ENCODE measurements at regions not wholly inside any gene's neighbourhood (a gene's known extent, or its start where the extent isn't known, plus 50 kb on each side); places are given as distances from the start of the nearest gene placed in this dataset.

DNA sequence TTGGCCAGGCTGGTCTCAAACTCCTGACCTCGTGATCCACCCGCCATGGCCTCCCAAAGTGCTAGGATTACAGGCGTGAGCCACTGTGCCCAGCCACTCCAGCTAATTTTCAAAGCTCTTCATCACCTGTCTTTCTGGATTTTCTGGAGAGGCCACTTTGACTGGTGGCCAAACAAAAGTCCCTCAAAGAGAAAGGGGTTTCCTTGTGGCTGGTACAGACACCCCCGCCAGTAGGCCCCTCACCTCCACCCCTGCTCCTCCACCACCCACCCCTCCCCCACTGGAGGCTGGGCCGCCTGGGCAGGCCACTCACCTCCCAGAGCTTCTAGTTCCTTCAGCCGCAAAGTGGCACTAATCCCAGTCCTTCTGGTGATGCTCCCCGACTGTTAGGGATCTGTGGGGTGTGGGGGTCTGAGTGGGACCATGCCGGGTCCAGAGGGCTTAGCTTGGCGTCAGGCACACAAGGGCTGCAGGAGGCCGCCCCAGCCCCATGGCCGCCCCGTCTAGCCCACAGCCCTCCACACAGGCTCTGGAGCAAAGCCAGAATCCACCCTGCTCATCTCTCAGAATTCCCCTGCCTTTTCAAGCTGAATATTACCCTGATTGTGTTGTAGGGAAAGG, 182.0 kb upstream of the IER5L start:
- DNase-seq (ENCODE audit: low read depth in 2 of 2), result no peak

DNA sequence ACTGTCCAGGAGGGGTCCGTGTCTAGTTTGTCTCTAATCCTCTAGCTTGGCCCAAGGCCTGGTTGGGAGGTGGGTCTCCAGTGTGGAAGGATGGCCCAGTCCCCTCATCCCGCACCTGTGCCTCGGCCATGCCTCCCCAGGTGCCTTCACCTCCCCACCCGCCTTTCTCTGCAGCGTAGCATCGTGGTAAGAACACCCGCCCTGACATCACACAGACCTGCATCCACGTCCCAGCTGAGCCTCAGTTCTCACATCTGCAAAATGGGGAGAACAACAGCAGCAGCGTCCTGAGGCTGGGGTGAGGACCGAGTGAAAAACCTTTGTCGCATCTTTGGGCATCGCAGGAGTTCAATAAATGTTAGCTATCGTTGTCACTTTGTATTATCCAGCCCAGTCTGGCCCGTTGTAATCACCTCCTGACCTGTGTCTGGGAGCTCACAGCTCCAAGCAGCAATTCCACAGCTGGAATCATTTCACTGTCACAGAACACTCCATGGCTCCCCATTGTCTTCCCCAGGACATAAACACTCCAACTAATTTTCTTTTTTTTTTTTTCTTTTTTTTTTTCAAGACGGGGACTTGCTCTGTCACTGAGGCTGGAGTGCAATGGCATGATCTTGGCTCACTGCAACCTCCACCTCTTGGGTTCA, 181.2 kb upstream of the IER5L start:
- DNase-seq (ENCODE audit: low read depth in 2 of 2), result no peak

DNA sequence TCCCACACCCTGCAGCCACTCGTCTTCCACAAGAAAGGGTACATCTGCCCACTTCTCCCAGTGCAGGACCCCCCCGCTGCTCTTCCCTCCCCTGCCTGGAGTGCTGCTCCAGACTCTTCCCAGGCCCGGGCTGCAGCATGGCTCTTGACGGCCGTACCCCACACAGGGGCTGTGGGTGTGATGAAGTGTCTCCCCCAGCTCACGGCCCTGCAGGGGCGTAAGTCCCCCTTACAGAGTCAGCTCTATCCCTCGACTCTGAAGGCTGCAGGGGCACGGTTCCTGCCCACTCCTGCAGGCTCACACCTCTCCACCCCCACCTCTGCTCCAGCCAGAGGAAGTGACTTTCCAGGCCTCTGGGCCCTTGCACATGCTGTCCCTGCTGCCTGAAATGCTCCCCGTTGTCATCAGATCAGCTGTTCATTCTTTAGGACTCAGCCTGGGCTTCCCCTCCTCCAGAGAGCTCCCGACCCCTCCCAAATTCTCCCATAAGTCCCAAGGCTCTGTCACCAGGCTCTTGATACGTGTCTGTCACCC, 180.6 kb upstream of the IER5L start:
- no peak for DNase-seq (ENCODE audit: low read depth in 2 of 2)

DNA sequence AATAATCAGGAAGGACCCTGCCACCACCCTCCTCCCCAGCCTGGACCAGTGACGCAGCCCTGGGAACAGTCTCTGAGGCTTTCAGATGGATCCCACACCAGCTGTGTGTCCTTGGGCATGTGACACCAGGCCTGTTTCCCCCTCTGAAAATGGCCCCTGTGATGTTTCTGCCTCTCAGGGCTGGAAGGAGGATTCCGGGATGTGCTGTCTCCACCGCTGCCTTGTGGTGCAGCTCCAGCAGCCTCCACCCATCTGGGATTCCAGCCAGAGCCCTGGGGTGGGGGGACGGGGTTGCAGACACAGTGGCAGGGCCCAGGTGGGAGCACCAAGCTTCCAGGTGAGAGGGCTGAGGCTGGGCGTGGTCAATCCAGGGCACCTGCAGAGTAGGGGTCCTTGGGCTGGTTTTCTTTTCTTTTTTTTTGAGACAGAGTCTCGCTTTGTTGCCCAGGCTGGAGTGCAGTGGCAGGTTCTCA, 179.7 kb upstream of the IER5L start:
- no peak for DNase-seq (ENCODE audit: low read depth in 2 of 2)

DNA sequence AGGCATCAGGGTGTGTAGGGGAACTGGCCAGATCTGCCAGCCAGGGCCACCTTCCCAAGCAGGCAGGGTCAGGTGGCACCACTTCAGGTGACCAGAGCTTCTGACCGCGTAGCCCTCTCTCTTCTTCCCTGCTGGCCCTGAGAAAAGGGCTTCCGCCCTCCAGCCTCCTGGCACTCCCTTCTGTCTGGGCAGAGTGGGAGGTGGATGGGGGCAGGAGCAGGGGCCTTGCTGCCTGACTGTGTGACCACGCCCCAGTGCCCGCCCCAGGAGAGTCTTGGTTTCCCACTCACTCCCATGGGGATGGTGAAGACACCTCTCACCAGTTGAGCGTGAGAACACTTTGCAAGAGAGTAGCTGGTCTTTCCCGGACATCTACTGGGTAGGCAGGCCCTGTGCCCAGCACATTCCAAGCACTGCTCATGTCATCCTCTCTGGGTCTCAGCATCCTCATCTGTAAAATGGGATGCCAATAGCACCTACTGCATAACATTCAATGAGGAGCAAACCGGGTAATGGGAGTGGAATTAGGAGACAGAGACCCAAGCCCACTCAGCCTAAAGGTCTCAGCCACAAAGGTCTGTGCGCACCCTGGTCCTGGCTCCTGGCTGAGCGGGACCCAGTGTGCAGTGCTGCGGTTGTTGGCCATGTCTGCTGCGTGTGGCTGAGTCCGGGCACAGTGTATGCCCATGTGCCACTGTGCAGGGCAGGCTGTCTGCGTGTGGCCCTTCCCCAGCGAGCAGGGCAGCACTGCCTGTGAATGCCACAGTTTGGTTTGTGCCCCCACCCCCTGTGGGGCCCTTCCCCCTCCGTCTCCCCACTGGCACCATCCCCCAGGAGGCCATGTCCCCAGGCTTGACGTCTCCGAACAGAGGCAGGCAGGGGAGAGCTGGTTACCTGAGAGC, 179.1 kb upstream of the IER5L start:
- no peak for DNase-seq (ENCODE audit: low read depth in 2 of 2)

DNA sequence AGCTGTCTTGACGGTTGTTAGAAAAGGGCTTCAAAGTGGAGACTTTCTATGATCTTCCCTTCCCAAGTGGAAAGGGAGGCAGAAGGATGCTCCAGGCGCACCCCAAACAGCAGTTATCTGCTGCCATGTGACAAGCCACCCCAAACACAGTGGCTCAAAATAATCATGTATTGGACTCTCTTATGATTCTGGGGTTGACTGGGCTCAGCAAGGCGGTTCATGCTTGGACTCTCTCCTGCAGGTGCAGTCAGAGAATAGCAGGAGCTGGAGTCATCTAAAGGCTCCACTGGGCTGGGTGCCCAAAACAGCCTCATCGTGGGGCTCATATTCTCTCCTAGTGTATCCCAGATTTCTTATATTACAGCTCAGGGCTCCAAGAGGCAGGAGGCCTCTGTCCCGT, 177.6 kb upstream of the IER5L start:
- no peak for DNase-seq (ENCODE audit: low read depth in 2 of 2)

DNA sequence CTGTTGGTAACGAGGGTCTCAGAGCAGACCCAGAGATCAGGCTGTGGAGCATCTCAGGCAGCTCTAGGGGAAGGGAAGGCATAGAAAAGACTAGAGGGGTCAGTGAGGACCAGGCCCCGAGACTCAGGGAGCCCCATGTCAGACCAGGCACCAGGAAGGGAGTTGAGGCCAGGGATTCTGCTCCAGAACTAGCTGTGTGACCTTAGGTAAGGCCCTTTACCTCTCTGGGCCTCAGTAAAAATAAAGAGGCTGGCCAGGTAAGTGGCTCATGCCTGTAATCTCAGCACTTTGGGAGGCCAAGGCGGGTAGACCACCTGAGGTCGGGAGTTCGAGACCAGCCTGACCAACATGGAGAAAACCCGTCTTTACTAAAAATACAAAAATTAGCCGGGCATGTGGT, 176.4 kb upstream of the IER5L start:
- DNase-seq (ENCODE audit: low read depth in 2 of 2), result no peak

DNA sequence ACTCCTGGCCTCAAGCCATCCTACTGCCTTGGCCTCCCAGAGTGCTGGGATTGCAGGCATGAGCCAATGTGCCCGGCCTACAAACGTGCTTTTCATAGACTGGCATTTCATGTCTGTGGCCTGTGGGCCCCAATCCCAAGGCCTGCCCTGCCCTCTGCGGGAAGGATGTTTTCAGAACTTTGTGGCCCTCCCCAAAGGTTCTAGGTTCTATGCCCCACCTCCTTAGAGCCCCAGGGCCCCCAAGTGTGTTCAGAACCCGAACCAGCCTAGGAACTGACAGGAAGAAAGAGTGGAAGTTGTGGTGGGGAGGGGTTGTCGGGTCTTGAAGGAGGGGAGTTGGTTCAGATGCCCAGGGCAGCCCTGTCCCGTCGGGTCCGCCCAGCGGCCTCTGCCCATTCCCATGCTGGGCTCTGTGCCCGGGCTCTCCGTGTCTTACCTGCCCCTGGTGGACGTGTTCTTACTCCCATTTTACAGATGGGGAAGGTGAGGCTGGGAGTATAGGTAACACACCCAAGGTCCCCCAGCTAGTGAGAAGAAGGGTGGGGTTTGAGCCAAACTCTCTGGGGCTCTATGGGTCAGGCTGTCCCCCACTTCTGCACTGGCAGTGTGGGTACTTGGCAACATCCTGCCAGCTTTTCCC, 175.8 kb upstream of the IER5L start:
- DNase-seq (ENCODE audit: low read depth in 2 of 2), result no peak

DNA sequence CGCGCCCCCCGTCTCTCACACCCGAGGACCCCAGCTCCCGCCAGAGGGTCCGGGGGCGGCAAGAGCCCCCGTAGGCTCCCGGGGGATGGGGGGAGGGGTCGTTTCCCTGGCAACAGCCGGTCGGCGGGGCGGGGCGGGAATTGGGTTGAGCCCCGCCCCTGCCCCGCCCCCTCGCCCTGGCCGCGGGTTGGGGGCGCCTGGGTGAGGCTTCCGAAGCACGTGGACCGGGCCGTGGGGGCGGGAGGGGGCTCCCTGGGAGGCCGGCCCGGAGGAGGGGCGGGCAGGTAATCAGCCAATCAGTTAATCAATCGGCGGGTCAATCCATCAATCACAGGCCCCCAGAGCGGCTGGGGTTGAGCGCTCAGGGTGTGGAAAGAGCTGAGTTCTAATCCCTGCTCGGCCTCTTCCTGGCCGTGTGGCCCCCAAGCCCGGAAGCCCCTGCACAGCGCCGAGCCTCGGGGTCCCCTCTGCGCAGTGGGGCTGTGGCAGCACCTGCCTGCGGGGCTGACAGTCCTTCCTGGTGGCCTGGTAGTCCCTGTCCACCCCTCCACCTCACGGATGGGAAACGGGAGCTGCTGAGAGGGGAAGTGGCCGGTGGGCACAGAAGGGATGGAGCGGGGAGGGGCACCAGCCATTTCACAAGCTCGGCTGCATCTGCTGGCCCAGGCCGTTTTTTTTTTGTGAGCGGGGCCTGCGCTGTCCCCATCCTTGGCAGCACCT, 174.2 kb upstream of the IER5L start:
- no peak for DNase-seq (ENCODE audit: low read depth in 2 of 2)

DNA sequence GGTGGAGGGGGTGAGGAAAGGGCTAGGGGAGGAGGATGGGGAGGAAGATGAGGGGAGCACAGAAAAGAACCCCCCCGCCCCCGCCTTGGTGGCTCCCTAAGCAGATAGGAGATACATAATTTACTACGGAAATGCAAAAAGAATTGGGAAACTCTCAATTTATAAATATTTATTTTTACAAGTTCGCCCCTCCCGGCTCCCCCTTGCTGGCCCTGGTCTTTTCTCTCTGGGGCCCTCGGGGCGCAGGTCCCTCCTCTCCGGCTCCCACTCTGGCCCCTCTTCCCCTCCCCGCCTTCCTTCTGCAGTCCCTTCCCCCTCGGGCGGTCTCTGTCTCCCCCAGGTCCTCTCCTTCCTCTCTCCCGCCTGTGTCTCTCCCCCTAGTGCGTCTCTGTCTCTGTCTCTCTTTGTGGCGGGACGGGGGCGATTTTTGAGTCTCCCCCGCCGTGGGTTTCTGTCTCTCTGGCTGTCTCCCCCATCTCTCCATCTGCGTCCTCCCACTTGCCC, 173.6 kb upstream of the IER5L start:
- no peak for DNase-seq (ENCODE audit: low read depth in 2 of 2)

DNA sequence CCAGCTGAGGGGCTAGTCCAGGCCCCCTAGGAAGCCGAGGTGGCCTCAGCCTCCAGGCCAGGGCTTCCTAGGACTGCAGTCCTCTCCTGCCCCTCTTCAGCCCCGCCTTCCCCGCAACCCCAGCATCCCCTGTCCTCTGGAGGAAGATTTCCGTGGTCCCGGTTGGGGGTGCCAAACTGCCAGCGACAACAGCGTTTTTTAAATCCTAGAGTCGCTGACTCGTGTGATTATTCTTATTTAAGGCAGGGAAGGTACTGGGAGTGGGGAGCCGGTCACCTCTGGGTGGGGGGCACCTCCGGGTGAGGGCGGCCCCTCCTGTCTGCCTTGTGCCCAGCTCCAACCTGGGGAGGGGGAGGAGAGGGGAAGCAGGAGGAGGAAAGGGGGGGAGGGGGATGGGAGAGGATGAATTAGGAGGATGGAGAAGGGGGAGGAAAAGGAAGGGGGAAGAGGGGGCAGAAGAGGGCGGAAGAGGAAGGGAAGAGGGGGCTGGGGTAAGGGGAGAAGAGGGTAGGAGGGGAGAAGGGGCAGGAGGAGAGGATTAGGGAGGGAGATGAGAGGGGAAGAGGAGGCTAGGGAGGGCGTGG, 173.1 kb upstream of the IER5L start:
- no peak for DNase-seq (ENCODE audit: low read depth in 2 of 2)

DNA sequence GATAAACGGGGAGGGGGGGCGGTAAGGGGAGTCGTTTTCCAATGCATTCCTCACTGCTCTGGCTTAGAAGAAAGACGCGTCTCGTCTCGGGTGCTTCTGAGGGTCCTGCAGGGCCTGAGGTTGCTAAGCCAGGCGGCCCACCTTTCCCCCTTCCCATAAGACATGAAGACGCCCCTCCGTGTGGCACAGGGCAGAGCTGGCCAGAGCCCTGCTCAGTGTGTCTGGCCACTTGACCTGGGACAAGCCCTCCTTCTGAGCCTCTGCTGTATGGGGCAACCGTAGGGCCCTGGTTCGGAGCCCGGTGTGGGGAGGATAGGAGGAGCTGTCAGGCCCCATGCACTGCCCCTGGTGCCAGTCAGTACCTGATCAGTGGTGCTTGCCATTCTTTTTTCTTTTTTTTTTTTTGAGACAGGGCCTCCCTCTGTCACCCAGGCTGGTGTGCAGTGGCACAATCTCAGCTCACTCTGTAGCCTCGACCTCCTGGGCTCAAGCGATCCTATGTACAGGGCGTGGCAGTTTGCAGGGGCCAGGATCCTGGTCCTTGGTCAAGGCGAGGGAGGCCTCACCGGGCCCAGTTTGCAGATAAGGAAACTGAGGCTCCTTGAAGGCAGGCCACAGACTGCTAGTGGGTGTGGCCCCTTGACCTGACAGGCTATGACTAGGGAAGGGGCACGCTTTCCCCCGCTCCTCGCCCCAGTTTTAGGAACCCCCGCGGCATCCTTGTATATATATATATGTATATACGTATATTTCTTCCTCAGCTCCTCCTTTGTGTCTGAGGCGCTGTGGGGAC, 172.3 kb upstream of the IER5L start:
- no peak for DNase-seq (ENCODE audit: low read depth in 2 of 2)

DNA sequence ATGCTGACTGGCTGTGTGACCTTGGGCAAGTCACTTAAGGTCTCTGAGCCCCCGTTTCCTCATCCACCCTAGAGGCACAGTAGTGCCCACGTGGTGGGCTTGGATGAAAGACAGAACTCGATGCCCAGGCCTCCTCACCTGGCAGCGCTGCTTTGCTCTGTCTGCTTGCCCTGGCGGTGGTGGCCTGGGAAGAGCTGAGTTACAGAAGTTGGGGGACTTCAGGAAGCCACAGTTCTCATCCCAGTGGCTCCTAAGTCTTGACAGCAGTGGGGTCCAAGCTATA, 171.5 kb upstream of the IER5L start:
- no peak for DNase-seq (ENCODE audit: low read depth in 2 of 2)

DNA sequence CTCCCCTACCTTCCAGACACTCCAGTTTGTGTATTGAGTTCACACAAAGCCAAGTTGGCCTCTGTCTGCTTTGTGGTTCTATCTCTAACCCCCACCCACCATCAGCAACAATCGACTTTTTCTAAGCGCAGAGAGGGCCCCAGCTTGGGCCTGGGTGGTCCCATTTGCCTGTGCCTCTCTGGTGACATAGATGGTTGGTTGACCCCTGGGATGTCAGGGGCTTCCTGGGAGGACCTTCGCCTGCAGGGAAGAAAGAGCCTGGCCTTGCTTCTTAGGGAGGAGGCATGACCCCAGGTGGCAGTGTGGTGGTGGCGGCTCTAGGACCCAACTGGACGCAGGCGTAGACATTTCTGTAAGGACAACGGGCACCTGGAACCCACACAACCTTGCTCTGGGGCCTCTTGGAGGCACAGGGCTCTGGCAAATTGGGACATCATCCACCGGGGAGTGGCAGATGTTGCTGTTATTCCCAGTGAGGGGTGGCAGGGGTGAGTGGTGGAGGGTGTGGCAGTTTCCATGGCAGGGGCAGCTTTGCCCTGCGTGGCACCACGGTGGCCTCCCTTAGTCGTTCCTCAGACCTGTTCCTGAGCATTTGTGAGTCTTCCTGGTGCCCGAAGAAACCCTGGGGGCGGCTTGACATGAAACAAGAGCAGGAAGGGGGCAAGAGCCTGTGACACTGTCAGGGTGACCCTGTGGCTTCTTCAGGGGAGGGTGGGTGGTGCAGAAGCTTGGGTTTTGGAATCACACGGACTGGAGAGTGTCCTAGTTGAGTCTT, 171.0 kb upstream of the IER5L start:
- DNase-seq (ENCODE audit: low read depth in 2 of 2), result no peak

DNA sequence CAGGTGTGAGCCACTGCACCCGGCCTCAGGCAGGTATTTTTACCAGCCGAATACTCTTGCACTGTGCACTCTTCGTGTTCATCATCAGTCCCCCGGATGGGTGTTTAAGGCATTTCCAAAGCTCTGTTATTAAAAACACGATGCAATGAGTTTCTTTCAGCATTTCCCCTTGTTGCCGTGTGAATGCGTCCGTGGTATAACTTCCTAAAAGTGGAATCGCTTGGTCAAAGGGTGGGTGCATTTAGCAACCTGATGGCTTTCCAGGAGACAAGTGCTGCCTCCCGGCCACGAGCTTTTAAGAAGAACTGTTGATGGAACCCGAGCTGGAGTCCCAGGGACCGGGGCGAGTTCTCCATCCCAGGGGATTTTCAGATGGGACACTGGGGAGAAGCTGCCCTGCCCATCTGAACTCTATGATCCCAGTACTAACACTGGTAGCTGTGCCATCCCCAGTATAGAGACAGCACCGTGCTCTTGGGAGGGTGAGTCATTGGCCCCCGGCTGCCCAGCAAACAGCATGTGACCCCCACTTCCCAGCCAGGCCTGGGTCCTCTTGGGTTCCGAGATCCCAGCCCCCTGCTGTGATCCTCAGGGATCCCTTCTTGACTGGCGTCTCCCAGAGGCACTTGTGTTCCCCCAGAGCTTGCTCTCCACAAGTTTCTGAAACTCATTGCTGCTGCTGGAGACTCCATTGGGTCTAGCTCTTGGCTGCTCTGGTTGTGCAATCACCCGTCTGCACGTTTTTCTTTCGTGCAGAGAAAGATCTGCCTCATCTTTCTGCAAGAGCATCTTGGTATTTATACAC, 169.5 kb upstream of the IER5L start:
- no peak for DNase-seq (ENCODE audit: low read depth in 2 of 2)

DNA sequence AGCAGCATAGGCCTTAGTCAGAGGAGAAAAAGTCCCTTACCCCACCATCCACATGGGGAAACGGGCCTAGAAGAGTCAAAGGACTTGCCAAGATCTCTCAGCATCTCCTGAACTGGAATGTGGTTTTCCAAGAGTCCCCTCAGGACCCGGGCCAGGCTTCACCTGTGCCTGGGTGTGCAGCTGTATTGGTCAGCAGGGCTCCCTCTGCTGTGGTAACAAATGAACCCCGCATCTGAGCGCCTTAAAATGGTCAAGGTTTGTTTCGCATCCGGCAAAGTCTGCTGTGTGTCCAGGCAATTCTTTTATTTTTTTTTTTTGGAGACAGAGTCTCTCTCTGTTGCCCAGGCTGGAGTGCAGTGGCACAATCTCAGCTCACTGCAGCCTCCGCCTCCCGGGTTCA, 168.0 kb upstream of the IER5L start:
- no peak for DNase-seq (ENCODE audit: low read depth in 2 of 2)

DNA sequence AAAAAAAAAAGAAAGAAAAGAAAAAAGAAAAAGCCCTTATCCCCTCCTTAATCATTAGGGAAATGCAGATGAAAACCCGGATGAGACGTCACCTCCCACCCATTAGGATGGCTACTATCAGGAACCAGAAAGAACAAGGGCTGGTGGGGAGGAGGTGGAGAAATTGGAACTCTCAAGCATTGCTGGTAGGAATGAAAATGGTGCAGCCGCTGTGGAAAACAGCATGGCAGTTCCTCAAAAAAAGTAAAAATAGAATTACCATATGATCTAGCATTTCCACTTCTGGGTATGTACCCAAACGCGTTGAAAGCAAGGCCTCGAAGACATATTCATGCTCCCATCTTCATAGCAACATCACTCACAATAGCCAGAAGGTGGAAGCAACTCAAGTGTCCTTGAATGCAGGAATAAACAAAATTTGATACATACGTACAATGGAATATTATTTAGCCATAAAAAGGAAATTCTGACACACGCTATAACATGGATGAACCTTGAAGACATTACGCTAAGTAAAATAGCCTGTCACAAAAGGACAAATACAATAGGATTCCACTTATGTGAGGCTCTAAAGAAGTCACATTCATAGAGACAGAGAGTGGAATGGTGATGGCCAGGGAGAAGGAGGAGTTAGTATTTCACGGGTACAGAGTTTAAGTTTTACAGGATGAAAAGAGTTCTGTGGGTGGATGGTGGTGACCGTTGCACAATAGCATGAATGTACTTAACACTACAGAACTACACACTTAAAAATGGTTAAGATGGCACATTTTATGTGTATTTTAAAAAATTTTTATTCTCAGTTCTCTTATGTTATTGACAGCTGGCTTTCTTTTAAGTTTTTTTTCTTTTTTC, 166.8 kb upstream of the IER5L start:
- DNase-seq (ENCODE audit: low read depth in 2 of 2), result no peak
